Activated CD4-positive, alpha-beta T cell treated with anti-CD3 and anti-CD28 coated beads, Interleukin-2, Interleukin-6, amounts not matched to agents 100 ng/mL and 50 ng/mL, durations not matched to agents 16 hours and 8 hours (primary cell): ENCODE measurements at regions not wholly inside any gene's neighbourhood (a gene's known extent, or its start where the extent isn't known, plus 50 kb on each side); places are given as distances from the start of the nearest gene placed in this dataset.

Experiments used
- DNase-seq: peaks from one replicate; pipeline ENCODE4 v3.0.0-alpha.2; 2020

DNA sequence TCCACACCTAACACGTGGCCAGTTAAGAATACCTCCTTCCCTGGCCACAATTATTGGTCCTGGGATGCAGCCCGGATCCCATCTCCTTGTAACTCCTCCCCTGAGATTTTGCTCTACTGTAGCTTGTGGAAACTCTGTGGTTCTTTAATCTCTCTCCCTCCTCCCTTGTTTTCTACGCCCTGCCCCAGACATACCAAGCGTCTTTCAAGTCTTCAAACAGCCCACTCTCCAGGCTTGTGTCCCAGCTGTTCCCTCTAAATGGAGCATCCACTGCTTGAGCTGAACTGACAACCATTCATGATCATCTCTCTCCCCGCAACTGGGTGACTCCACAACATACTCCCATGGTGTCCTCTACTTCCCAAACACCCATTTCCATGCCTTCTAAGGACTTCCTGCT lies 111.6 kb downstream of the SIPA1L2 start:
- DNase-seq, result no peak

DNA sequence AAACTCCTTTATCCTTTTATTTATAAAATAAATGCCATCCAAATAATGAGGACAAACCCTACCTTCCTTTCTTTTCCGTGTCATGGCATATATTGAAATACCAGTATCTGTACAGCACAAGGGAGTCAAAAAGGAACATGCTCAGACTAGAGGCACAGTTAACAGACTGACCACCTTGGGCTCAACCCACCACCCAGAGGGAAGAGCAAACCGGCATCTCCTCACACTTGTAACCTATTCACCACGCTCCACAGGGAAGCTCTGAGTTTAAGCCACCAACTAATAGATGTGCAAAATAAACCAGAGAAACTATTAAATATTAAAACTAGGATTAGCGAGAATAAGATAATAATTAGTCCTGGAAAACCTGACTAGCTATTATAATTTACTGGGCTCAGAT lies 112.7 kb downstream of the SIPA1L2 start:
- DNase-seq, result no peak

DNA sequence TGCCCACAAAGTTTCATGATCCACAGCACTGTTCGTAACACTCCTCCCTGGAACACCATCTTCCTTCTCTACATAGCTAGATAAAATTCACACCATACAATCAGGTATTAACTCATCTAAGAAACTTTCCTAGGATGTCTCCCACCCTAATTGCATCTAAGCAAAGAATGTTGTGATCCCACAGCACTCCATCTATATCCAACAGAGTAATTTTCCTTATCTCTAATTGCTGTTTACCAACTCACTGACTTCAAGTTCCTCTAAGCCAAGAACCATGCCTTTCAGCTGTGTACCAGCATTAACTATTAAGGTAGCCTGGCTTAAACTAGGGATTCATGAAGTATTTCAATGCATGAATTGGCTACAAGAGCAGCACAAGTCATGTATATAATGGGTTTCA lies 114.2 kb downstream of the SIPA1L2 start:
- no peak for DNase-seq

DNA sequence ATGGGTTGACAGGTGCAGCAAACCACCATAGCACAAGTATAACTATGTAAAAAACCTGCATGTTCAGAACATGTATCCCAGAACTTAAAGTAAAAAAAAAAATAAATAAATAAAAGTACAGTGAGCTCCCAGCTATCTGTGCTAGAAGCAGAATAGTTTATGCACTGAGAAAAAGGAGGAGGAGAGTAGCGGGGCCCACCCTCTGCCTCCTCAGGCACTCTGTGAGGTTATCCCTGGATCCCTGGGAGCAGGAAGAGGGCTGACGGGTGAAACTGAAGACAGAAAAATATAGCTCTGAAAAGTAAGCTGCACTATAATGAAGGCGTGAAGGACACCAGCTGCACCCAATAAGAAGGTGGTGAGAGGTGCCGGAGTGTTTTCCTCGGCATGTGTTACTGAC lies 117.2 kb downstream of the SIPA1L2 start:
- no peak for DNase-seq

DNA sequence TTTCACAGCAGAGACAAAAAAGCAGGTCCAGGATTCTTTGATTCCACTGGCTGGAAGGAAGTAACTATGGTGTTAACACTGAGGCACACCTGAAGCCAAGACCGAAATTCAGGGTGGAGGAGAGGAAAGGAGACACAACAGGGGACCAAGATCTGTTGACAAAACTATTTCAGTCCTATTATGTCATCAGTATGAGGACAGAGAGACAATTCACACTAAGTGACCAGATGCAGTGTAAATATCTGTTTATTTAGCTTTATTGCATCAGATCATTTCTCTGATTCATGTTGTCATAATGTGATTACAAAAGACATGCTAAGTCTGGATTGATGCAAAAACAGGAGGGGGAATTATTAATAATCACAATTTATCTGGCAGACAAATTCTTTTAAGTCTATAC lies 118.8 kb downstream of the SIPA1L2 start:
- no peak for DNase-seq

DNA sequence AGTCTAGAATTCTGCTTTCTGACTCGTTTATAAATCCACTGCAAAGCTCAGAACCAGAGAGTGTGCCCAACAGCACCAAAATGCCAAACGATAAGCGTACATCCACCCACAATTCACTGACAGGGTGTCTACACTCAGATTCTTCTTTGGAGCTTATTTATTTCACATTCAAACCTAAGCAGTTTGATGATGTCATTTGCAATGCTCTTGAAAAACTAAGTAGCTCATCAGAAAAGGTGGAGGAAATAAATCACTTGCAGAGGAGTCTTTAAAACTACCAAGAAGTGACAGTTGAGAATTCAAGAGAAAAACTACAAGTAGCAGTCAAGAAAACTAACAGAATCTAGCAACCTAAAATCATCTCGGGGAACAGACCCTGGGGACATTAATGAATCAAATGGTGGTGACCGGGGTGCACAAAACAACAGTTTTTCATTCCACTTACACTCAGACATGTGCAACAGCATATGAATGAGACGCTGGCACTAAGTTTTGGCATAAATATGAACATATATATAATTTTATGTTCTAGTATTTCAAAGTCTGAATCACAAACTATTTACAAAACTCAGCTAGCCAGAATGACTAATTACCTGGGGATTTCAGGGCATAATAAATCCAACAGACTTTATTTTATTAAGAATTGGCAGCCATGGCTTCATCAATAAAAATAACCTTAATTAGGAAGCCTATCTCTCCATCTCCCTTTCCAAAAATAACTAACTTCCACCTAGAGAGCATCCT lies 119.4 kb downstream of the SIPA1L2 start:
- DNase-seq, result no peak

DNA sequence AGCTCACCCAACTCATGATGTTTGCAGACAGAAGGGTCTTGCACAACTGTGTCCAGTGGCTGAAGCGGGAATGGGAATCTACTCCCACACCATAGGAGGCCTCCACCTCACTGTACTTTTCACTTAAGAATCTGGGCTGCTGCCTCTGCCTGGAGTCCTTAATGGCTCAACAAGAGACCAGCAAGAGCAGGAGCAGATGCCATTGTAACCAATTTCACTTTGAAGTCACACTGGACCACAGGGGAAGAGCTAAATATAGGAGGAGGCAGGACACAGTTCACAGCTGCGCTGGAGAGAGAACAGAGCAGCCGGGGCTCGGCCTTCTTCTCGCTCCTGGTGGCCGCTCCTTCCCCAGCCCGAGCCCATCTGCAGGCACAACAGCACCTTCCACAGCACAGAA lies 120.4 kb downstream of the SIPA1L2 start:
- no peak for DNase-seq

DNA sequence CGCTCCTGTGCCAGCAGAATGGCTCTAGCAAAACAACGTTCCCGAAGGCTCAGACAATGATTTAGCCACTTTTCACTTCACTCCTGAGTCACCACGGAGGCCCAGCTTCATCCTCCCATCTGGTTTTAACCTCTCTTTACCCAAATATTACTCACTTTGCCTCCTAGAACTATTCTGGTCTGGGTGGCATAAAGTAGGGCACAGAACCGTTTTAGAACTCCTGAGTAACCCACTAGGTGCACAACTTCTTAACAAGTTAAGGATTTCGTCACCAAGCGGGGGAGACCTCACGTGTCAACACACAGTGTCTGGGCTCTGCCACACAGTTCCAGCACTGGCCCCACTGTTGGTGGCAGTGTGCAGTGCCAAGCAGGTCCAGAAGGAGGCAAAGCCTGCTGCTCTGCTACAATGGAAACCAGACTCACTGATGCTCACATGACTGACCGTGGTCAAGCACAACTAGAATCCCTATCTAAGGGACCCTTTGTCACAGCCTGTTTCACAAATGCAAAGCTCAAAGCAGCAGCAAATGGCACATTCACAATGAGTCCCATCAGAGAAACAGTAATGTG lies 121.7 kb downstream of the SIPA1L2 start:
- no peak for DNase-seq

DNA sequence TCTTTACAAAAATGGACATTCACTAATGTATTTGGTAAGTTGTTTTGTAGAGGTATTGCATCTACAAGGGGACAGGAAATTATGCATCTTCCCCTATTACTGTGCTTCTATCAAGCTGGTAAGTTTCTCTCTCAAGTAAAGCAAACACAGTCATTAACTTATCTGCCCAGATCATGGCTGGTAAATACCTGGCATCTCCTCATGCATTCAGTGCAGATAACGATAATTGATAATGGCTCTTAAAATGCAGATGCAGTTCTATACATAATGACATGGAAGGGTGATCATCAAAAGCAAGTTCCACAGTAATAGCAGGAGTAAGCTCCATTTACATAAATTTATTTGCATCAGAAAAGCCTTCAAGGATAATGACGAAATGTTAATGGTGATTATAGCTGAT lies 122.4 kb downstream of the SIPA1L2 start:
- no peak for DNase-seq

DNA sequence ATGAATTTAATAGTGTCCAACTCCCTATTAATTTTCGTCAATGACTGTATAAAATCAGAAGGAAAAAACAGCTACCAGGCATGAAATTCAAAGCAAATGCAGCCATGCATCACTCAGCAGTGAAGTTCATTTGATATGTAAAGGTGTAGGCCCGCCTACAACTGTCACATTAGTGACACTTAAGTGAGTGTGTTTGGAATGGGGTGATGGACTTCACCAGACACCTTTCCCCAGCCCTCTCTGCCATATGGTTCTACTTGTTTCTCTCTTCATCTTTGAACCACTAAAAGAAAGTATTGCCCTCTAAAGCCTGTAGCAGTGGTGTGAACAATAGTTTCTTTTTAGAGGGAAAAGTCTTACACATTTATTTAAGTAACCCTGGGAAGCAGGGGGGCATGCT lies 124.0 kb downstream of the SIPA1L2 start:
- no peak for DNase-seq

DNA sequence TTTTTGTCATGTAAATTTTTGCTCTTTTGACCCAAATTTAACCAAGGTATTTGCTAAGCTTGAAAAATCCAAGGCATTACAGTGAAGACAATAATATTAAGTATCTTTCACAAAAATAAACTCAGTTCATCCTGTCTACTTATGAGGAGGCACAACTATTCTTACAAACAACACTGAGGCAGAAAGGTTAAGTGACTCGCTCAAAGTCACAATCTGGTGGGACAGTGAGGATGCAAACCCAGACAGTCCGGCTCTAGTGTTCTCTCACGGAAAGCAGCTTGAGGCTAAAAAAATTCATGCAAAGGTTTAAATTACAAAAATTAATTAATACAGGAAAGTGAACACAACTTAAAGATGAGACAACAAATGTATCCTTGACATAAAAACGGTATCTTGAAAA lies 125.3 kb downstream of the SIPA1L2 start:
- no peak for DNase-seq

DNA sequence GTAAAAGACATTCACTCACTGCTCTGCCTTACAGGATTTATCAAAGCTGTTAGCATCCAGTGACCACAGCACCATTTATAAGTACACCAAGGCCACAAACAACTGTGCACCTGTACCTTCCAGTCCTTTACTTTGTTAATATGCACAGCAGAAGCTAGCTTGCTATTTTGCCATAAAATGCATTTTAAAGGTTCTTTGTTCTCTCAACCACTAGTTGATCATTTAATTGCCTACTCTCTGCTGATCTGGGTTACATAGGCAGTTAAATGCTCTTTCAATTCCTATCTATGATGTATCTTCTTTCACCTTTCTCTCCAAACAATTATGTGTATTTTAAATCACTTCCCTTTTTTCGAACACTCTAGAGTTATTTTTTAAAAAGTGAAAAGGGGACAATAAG lies 126.4 kb downstream of the SIPA1L2 start:
- no peak for DNase-seq

DNA sequence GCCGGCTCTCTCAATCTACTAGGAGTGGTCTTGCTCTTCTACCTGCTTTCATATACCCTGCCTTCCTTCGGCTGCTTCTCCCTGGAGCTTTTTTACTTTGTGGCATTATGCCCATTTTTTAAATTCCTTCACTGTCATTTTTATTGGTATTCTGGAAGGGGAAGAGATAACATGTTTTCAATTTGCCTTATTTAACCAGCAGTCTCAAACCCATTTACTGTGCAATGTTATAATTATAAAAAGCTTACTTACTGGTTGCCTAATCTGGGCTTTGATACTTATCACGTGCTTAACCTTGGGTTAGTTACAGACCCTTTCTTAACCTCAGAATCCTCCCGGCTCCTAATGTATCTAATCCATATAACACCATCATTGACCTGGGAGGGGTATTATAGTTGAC lies 128.1 kb downstream of the SIPA1L2 start:
- no peak for DNase-seq

DNA sequence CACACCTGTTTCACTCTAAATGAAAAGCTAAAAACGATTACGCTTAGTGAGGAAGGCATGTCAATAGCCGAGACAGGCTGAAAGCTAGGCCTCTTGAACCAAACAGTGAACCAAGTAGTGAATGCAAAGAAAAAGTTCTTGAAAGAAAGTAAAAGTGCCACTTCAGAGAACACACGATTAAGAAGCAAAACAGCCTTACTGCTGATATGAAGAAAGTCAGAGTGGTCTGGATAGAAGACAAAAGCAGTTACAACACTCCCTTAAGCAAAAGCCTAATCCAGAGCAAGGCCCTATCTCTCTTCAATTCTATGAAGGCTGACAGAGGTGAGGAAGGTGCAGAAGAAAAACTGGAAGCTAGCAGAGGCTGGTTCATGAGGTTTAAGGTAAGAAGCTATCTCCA lies 130.7 kb downstream of the SIPA1L2 start:
- DNase-seq, result no peak

DNA sequence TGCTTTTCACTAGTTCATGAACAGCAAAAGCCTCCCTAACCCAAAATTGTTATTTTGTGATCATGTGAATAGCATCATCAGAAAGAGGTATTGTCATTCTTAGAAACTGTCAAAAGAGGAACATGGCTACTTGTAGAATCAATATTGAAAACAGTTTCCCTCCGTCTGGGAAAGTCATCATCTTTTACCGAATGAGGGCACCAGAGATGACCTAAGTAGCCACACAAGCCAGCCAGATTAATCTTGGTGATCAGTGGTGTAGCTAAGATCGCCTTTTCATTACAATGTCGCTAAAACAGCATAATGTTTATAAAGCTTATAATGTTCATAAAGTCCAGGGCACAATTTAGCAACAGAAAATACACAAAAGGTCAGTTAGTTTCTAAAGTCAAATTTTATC lies 136.1 kb downstream of the SIPA1L2 start:
- no peak for DNase-seq

DNA sequence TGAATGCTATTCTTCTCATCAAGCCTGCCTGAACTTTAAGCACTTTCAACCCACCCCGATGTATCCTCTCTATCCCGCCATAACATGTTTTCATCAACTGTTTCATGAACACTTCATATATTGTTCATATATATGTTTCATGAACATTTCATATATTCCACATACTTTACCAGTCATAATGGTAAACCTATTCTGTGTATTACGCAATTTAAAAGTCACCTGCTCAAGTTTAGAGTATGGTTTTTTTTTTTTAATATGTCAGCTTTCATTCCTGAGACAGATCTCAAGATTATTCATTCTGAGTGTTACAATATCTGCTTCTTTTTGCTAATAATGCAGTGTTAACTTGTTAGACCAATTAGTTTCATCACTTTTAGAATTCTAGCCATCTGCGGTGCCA lies 140.7 kb downstream of the SIPA1L2 start:
- DNase-seq, result no peak

DNA sequence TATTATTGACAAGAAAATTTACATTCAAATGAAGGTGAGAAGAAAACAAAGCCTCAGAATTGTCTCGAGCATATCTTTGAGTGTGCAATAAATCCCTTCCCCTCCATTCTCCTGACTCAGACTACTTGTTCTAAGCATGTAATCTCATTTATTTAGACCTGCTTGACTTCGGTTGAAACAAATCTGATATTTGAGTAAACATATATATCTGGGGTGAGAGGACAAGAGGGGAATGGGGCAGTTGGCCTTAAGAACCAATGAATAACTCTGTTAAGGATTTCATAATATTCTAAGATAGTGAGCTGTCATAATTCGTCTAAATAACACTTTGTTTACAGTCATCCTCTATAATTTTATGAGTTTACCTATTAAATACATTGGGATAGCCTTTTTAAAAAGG lies 142.7 kb downstream of the SIPA1L2 start:
- no peak for DNase-seq

DNA sequence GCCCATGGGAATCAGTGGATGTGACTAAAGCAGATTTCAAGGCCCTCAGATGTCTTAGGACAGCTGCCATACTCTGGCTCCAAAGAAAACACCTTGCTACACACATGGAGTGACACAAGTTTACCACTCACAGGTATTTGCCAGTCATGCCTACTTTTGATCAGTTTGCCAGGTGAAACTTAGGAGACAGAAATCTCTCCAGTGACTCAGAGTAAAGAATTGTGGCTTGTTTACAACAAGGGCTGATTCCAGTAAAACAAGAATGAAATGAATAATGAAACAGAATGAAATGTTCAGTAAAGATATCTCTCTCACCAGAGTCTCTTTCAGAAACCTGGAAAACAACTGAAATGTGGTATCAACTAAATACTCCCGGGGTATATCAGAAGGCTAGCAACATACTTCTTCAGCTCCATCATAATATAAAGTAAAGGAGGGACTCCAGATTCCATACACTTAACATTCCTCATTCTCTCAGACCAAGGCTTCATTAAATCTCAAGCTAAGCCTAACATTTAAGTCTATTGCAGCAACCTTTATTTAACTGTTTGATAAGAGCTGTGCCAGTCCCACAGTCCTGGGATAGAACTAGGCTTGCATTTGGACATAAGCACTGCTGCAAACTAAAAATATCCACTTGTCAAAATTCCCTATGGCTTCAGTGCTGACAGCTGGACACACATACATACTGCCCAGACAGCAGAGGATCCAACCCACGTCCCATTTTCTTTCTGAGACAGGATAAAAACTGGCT lies 143.3 kb downstream of the SIPA1L2 start:
- no peak for DNase-seq

DNA sequence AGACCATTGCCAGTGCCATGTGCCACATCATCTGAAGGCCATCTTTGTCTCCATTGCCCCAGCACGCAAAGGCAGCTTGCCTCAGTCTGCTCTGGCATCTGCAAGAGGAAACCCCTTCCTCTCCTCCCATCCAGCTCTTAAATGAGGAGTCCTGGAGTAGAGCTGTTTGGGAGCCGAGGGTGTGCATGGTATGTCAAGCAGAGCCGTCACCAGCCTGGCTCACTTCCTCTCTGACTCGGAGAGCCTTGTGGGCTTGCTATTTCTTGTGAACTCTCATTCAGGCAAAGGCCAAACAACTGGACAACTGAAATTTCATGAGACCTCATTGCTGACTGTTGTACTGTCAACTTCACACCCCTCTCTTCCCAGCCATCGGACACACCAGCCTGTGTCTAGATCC lies 143.9 kb downstream of the SIPA1L2 start:
- no peak for DNase-seq

DNA sequence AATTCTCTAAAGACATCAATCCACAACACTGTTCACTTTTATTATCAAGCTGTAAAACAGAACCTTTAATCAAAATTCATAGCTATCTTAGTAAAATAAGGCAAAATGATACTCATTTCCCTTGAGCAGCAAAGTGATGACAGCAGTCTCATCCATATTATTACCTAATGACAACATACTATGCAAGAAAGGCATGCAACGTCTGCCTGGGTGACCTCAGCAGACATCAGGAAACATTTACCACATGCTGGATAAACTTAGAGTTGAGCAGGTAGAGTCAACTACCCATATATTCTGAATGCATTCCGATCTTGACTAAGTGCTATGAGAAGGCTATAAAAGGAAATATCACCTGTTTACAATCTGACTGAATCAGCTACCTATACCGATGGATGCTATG lies 145.1 kb downstream of the SIPA1L2 start:
- DNase-seq, result no peak

DNA sequence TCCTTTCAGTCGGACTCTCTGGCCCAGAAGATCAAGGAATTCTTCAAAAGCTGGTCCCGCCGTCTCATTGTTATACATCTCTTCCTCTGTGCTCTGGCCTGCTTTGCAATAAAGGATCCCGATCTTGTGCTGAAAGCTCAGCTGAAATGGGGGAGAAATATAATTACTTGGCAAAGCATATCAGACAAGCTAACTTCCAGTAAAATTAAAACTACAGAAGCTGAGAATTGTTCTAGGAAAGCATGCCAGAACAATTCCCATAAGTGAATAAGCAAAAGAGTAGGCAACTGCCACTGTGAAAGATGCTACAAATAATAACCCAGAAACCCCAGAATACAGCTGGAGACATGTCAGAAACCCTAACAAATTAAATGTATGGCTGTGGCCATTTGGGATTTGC lies 146.1 kb downstream of the SIPA1L2 start:
- DNase-seq, result no peak

DNA sequence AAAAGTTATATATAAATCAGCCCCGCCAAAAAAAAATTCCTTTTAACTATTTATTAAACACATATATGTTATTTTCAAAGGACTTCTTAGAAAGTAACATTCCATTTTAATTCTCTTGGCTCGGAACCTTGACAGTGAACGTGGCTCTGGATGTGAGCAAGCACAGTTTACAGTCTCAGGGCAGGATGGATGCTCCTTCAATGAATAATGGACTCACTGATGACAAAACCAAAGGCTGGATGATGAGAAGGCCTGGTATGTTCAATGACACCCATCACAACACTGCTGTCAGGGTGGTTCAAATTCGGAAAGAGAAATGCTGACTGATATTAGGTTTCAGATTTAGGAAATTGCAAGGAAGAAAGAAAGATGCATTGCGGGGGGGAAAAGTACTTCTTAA lies 148.8 kb downstream of the SIPA1L2 start:
- no peak for DNase-seq

DNA sequence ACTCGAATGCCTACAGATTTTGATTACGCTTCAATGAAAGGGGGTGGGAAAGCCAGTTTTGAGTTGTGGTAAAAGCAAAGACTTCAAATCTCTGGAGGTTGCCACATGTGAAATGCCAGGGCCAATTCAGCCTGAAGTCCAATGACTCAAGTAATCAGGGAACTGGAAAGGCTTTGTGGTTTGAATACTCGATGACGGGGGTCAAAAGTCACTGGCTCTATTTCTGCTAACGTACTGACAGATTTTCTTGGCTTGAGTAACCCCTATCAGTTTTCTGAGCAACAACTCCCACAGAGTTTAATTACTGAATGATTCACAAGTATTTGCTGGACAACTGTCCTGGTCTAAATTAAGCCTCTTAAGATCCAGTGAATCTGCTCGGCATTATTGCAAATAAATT lies 152.2 kb downstream of the SIPA1L2 start:
- DNase-seq, result no peak

DNA sequence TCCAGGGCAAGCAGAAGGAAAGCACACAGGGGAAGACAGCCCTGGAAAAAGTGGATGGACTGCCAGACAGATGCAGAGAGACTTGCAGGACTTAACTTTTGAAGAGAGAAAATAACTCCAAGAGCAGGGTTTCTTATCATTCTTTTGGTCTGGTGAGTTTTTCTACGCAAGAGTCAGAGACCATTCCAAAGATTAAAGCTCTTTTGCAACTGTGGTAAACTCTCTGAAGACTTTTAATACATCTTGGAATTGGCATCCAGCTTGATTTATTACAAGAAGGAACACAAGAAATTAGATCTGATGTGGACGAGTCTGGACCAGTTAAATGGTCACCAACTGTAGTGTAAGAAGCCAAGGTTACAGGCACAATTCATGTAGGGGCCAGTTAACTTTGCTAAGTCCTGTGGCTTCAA lies 153.4 kb downstream of the SIPA1L2 start:
- no peak for DNase-seq

DNA sequence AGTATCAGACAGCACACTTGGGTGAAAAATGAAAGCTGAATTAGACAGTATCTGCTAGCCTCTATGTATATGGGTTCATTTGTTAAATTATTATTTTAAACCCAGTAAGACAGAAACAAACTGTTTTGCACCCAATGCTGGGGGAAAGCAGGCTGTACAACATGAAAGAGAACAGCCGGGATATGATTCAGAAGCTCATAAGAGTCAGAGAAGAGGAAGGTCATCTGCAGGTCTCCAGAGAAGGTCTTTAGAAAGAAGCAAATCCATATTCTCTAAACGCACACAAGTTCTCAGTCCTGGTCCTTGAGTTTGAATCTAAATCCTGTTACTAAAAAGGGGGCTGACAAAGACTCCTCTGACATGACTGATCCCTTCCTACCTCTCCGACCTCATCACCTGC lies 155.1 kb downstream of the SIPA1L2 start:
- no peak for DNase-seq
